H1 (cell line): ENCODE measurements at regions not wholly inside any gene's neighbourhood (a gene's known extent, or its start where the extent isn't known, plus 50 kb on each side); places are given as distances from the start of the nearest gene placed in this dataset.
"Not testable (repeated sequence)": the region's sequence is repeated elsewhere in the genome, so short reads cannot be mapped to it uniquely, and the experiment has no call there.

ENCODE experiments used
- CTCF ChIA-PET: fragments of 300-600 bp; sonication (Branson Sonifier 250); formaldehyde crosslinking; loops from one replicate; lab custom pipeline; 2021; ENCODE audit not compliant: partially characterized antibody; lab: Charles Lee
- POLR2A ChIA-PET: fragments of 300-600 bp; sonication (Branson Sonifier 250); formaldehyde crosslinking; loops from one replicate; lab custom pipeline; 2021; ENCODE audit warnings: inconsistent platforms; ENCODE audit not compliant: partially characterized antibody; lab: Charles Lee
- DNase-seq, 2 experiments: peaks; one replicate each; pipeline versions ENCODE4 v3.0.0 to v3.0.0-alpha.2; 2010 to 2022; ENCODE audit warnings: low spot score in 2 of 2, low read depth in 1 of 2, mixed read lengths in 1 of 2
- FAIRE-seq: peaks from 2 replicates; lab custom pipeline; 2011; peaks lifted over from hg19 to GRCh38; lab: Jason Lieb, UNC
- H2AFZ ChIP-seq: 2 replicates; pipeline ENCODE4 v1.8.1; 2012; ENCODE audit warnings: low read length, inconsistent platforms
- H2AK5ac ChIP-seq: 2 replicates; pipeline ENCODE4 v1.6.1; 2013; ENCODE audit warnings: low read depth, low read length
- H2BK120ac ChIP-seq: replicated peaks from 2 replicates; pipeline ENCODE3; 2013; ENCODE audit warnings: low read depth, low read length, inconsistent platforms
- H2BK12ac ChIP-seq: 2 replicates; pipeline ENCODE4 v1.6.1; 2013; ENCODE audit warnings: low read depth, low read length
- H2BK15ac ChIP-seq: 2 replicates; pipeline ENCODE4 v1.6.1; 2013; ENCODE audit warnings: low read length
- H2BK20ac ChIP-seq: 2 replicates; pipeline ENCODE4 v1.6.1; 2013; ENCODE audit warnings: low read length
- H2BK5ac ChIP-seq: 2 replicates; pipeline ENCODE4 v1.6.1; 2013; ENCODE audit warnings: low read depth, low read length
- H3K14ac ChIP-seq: 2 replicates; pipeline ENCODE4 v1.6.1; 2013; ENCODE audit warnings: inconsistent platforms; ENCODE audit not compliant: insufficient read length
- H3K18ac ChIP-seq: 2 replicates; pipeline ENCODE4 v1.6.1; 2013; ENCODE audit warnings: low read length; ENCODE audit errors: extremely low read depth
- H3K23ac ChIP-seq: 2 replicates; pipeline ENCODE4 v1.6.1; 2013; ENCODE audit warnings: inconsistent platforms; ENCODE audit not compliant: insufficient read length
- H3K23me2 ChIP-seq: 2 replicates; pipeline ENCODE4 v1.6.1; 2013; ENCODE audit warnings: low read depth, low read length
- H3K27ac ChIP-seq: 2 replicates; pipeline ENCODE4 v1.6.1; 2011; ENCODE audit warnings: low read depth, low read length, inconsistent platforms
- H3K27me3 ChIP-seq, 4 experiments: replicated peaks in 1 of 4; 1 replicate in 1 of 4; 2 replicates in 3 of 4; pipeline versions ENCODE4 v1.6.1 to v1.8.1; 2011 to 2013; ENCODE audit warnings: low read length in 3 of 4, mild to moderate bottlenecking in 3 of 4, inconsistent platforms in 2 of 4, mixed read lengths in 2 of 4, moderate library complexity in 1 of 4; ENCODE audit not compliant: control insufficient read depth in 3 of 4, insufficient read depth in 3 of 4; ENCODE audit errors: extremely low read depth in 1 of 4
- H3K36me3 ChIP-seq, 4 experiments: 2 replicates each; pipeline versions ENCODE4 v1.6.1 to v1.8.1; 2011 to 2013; ENCODE audit warnings: mild to moderate bottlenecking in 4 of 4, low read length in 3 of 4, moderate library complexity in 2 of 4, control low read depth in 1 of 4, inconsistent platforms in 1 of 4; ENCODE audit not compliant: insufficient read depth in 4 of 4, control insufficient read depth in 2 of 4
- H3K4ac ChIP-seq: replicated peaks from 2 replicates; pipeline ENCODE3; 2013; ENCODE audit warnings: low read length, low read depth, mixed read lengths, inconsistent platforms; ENCODE audit not compliant: insufficient read length
- H3K4me1 ChIP-seq, 4 experiments: replicated peaks in 1 of 4; 1 replicate in 1 of 4; 2 replicates in 3 of 4; pipeline versions ENCODE4 v1.6.1 to v1.8.1; 2011 to 2013; ENCODE audit warnings: low read length in 3 of 4, inconsistent platforms in 2 of 4, mixed read lengths in 1 of 4; ENCODE audit not compliant: insufficient read depth in 4 of 4, control insufficient read depth in 3 of 4
- H3K4me2 ChIP-seq, 2 experiments: 2 replicates each; pipeline versions ENCODE4 v1.6.1 to v1.8.1; 2011 to 2013; ENCODE audit warnings: low read depth in 2 of 2, low read length in 2 of 2, control low read depth in 1 of 2, inconsistent platforms in 1 of 2, mild to moderate bottlenecking in 1 of 2; ENCODE audit not compliant: insufficient read depth in 1 of 2
- H3K4me3 ChIP-seq, 4 experiments: fragments of 200-600, 300-600 bp in 1 of 4; sonication (generic), shearing (Covaris generic), sonication (Bioruptor Twin) in 1 of 4; 2 replicates each; pipeline versions ENCODE4 v1.5.1 to v1.8.1; 2011 to 2016; ENCODE audit warnings: low read length in 4 of 4, low read depth in 3 of 4, control low read depth in 2 of 4, inconsistent platforms in 2 of 4, mild to moderate bottlenecking in 2 of 4, mixed read lengths in 1 of 4, moderate library complexity in 1 of 4; ENCODE audit not compliant: insufficient read depth in 2 of 4; ENCODE audit errors: extremely low read depth in 1 of 4
- H3K56ac ChIP-seq: replicated peaks from 2 replicates; pipeline ENCODE3; 2013; ENCODE audit warnings: low read depth, mild to moderate bottlenecking, mixed read lengths, low read length, inconsistent platforms; ENCODE audit not compliant: insufficient read length
- H3K79me1 ChIP-seq: 2 replicates; pipeline ENCODE4 v1.6.1; 2013; ENCODE audit warnings: low read depth, low read length, control low read depth
- H3K79me2 ChIP-seq, 2 experiments: 2 replicates each; pipeline versions ENCODE4 v1.6.1 to v1.8.1; 2012 to 2013; ENCODE audit warnings: low read length in 2 of 2, mild to moderate bottlenecking in 2 of 2, inconsistent platforms in 1 of 2; ENCODE audit not compliant: insufficient read depth in 2 of 2, control insufficient read depth in 1 of 2
- H3K9ac ChIP-seq, 4 experiments: replicated peaks in 1 of 4; 1 replicate in 1 of 4; 2 replicates in 3 of 4; pipeline versions ENCODE4 v1.6.1 to v1.8.1; 2011 to 2013; ENCODE audit warnings: low read depth in 3 of 4, low read length in 3 of 4, control low read depth in 2 of 4, mild to moderate bottlenecking in 2 of 4, moderate library complexity in 2 of 4, inconsistent platforms in 1 of 4; ENCODE audit errors: extremely low read depth in 1 of 4
- H3K9me3 ChIP-seq, 2 experiments: 2 replicates each; pipeline versions ENCODE4 v1.6.1 to v1.8.1; 2012 to 2013; ENCODE audit warnings: mild to moderate bottlenecking in 2 of 2, moderate library complexity in 2 of 2, control low read depth in 1 of 2, inconsistent platforms in 1 of 2, low read depth in 1 of 2, low read length in 1 of 2, mixed read lengths in 1 of 2; ENCODE audit not compliant: insufficient read depth in 2 of 2
- H4K20me1 ChIP-seq, 2 experiments: replicated peaks in 1 of 2; 2 replicates each; pipeline versions ENCODE3 to v1.8.1; 2011 to 2013; ENCODE audit warnings: inconsistent platforms in 2 of 2, low read length in 2 of 2, mild to moderate bottlenecking in 1 of 2; ENCODE audit not compliant: insufficient read depth in 2 of 2, control insufficient read depth in 1 of 2
- H4K5ac ChIP-seq: 2 replicates; pipeline ENCODE4 v1.6.1; 2013; ENCODE audit warnings: low read length, low read depth, mixed read lengths, inconsistent platforms; ENCODE audit not compliant: insufficient read length
- H4K8ac ChIP-seq: 2 replicates; pipeline ENCODE4 v1.8.0; 2013; ENCODE audit warnings: mild to moderate bottlenecking, moderate library complexity, low read length, inconsistent platforms; ENCODE audit not compliant: insufficient read depth; ENCODE audit errors: extremely low read depth
- H4K91ac ChIP-seq: replicated peaks from 2 replicates; pipeline ENCODE3; 2013; ENCODE audit warnings: low read length, mixed read lengths, inconsistent platforms; ENCODE audit not compliant: insufficient read length
- CEBPB ChIP-seq: IDR thresholded peaks from 2 replicates; pipeline ENCODE4 v1.6.1; 2012; ENCODE audit warnings: low read depth, low read length
- CTBP2 ChIP-seq: IDR thresholded peaks from 2 replicates; pipeline ENCODE4 v1.7.0; 2011; ENCODE audit warnings: borderline replicate concordance, mild to moderate bottlenecking, moderate library complexity, mixed read lengths, low read length; ENCODE audit not compliant: insufficient read depth, insufficient read length
- WGBS, 2 experiments: shearing (Covaris generic) in 1 of 2; methylation state at CpG; one replicate each; pipeline versions ENCODE4 v1.1.6 to v1.1.7; 2013 to 2015; ENCODE audit warnings: low lambda C conversion rate in 2 of 2, mixed read lengths in 2 of 2, inconsistent platforms in 1 of 2, low coverage in 1 of 2, missing lambda C conversion rate in 1 of 2; ENCODE audit not compliant: insufficient replicate concordance in 2 of 2, insufficient coverage in 1 of 2, insufficient read length in 1 of 2; ENCODE audit errors: extremely low coverage in 1 of 2, missing lambda C conversion rate in 1 of 2; 5-methylcytosine and 5-hydroxymethylcytosine counted together

DNA sequence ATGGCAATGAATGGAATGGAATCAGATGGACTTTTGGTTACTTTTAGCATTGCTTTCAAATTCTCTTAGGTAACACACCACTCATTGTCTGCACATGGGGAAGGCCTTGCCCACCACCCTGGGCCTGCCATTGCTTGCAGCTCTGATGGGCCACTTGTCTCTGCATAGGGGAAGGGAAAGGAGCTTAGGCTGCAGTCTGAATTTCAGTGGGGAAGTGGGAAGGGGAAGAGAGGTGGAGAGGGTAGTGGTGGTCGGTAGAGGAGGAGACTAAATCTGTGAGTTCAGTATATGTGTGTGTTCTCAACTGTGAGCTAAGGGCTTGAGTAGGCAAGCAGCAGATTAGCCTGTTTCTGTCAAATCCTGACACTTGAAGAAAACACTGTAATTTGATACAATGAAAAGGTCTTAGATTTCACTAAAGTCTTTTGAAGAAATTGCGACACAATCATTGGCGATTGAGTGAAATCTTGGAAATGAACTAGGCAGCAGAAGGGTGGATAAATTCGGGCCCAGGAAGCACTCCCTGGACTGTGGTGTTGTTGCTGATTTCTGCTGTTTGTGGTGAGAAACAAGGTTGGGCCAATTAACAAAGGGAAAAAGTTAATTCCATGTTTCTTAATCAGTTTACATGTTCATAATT, 80.6 kb downstream of the OTOR start:
- H3K4me3 ChIP-seq: no peak overlapping the region
- H3K4me2 ChIP-seq: no peak overlapping the region
- H3K23ac ChIP-seq: no peak overlapping the region
- no peaks in the 10 kb centered on the region for H3K9me3 ChIP-seq
- peak overlapping the region; percentile 68; the same call in 1 of the 2 replicates for H2AFZ ChIP-seq
- H3K18ac ChIP-seq: no peak overlapping the region
- H3K4ac ChIP-seq: no peak overlapping the region
- no peak overlapping the region for H3K9ac ChIP-seq
- H4K8ac ChIP-seq: no peak overlapping the region
- ChIA-PET POLR2A (no interaction called here), CTCF (interaction anchor here (1.3 to 1.5 kb wide), 2 partner anchors 13 to 232 kb away, joined by 3 to 7 read pairs; no protein-coding TSS in a partner anchor)
- H3K14ac ChIP-seq: no peak overlapping the region
- FAIRE-seq: no peak
- H3K56ac ChIP-seq: no peak overlapping the region
- no peaks in the 10 kb centered on the region for H4K20me1 ChIP-seq
- H2AK5ac ChIP-seq: no peak overlapping the region
- no peak overlapping the region for H4K91ac ChIP-seq
- no peaks in the 10 kb centered on the region for H3K23me2 ChIP-seq
- no peaks in the 10 kb centered on the region for H3K36me3 ChIP-seq
- DNase-seq: no peak
- 90% methylated on average over 4 of the region's 4 CpGs; no CpG with 5 or more reads in 1 of the 2 experiments for WGBS, 2 experiments
- H2BK20ac ChIP-seq: no peak overlapping the region
- no peaks in the 10 kb centered on the region for H3K27me3 ChIP-seq
- no peak overlapping the region for H2BK15ac ChIP-seq
- H3K27ac ChIP-seq: no peak overlapping the region
- TF ChIP-seq CTBP2: no peak
- TF ChIP-seq CEBPB: 0 out of 2 replicates have a peak, but pooled peaks have one; percentile 35
- no peaks in the 10 kb centered on the region for H3K79me1 ChIP-seq
- H3K4me1 ChIP-seq: no peaks in the 10 kb centered on the region
- no peak overlapping the region for H2BK5ac ChIP-seq
- no peak overlapping the region for H4K5ac ChIP-seq
- no peak overlapping the region for H2BK12ac ChIP-seq
- H3K79me2 ChIP-seq: no peaks in the 10 kb centered on the region
- no peak overlapping the region for H2BK120ac ChIP-seq

GRCh38 chr20:16835690-16836089, 87.5 kb downstream of the OTOR start:
- H2AFZ ChIP-seq, H3K79me1 ChIP-seq, H2BK12ac ChIP-seq, H2BK20ac ChIP-seq, POLR2A ChIA-PET, H3K9ac ChIP-seq, H3K4me2 ChIP-seq, H3K23ac ChIP-seq, H3K27ac ChIP-seq, H4K20me1 ChIP-seq, H3K23me2 ChIP-seq, H3K9me3 ChIP-seq, H4K5ac ChIP-seq, H4K91ac ChIP-seq, H3K79me2 ChIP-seq, DNase-seq, H2BK15ac ChIP-seq, H3K4ac ChIP-seq, H2BK5ac ChIP-seq, H3K36me3 ChIP-seq, H3K4me1 ChIP-seq, H4K8ac ChIP-seq, H3K14ac ChIP-seq, CTCF ChIA-PET, H2AK5ac ChIP-seq, H3K27me3 ChIP-seq, FAIRE-seq, H2BK120ac ChIP-seq, H3K56ac ChIP-seq, H3K4me3 ChIP-seq, H3K18ac ChIP-seq: not testable (repeated sequence)
